Pancreas (tissue), 10 donors: ENCODE measurements at regions not wholly inside any gene's neighbourhood (a gene's known extent, or its start where the extent isn't known, plus 50 kb on each side); places are given as distances from the start of the nearest gene placed in this dataset.

ENCODE experiments used
- ATAC-seq, 4 donors: fragments of 200-7000 bp; cut with Tn5 transposase; one replicate each; pipeline versions ENCODE4 v1.8.0 to v1.9.1; 2020; ENCODE audit warnings: mild to moderate bottlenecking in 4 of 4, moderate library complexity in 4 of 4
- DNase-seq, 6 donors: peaks; one replicate each; pipeline ENCODE4 v3.0.0-alpha.2; 2020
- FAIRE-seq: peaks from 2 replicates; lab custom pipeline; 2012; peaks lifted over from hg19 to GRCh38; lab: Jason Lieb, UNC
- H3K27ac ChIP-seq, 4 donors: fragments of 200-600 bp; sonication (generic); 1 replicate in 3 of 4; 2 replicates in 1 of 4; pipeline versions ENCODE4 v1.5.0 to v1.8.0; 2020
- H3K27me3 ChIP-seq, 4 donors: fragments of 200-600 bp; one replicate each; pipeline ENCODE4 v1.8.0; 2021
- H3K36me3 ChIP-seq, 3 donors: fragments of 200-600 bp; sonication (generic) in 1 of 3; one replicate each; pipeline versions ENCODE4 v1.5.0 to v1.8.0; 2020 to 2021
- H3K4me1 ChIP-seq, 3 donors: fragments of 200-600 bp; one replicate each; pipeline ENCODE4 v1.8.0; 2021
- H3K4me3 ChIP-seq, 4 donors: fragments of 200-600 bp; sonication (generic) in 2 of 4; one replicate each; pipeline versions ENCODE4 v1.5.0 to v1.8.0; 2020 to 2021
- H3K9me3 ChIP-seq, 4 donors: fragments of 200-600 bp; one replicate each; pipeline ENCODE4 v1.8.0; 2021
- CTCF ChIP-seq, 4 donors: fragments of 200-600 bp; sonication (generic) in 3 of 4; IDR thresholded peaks; one replicate each; pipeline versions ENCODE4 v1.5.0 to v1.8.0; 2021; ENCODE audit warnings: antibody characterized with exemption in 4 of 4
- WGBS, 2 donors: extraction: QIAGEN DNeasy Blood & Tissue Kit; methylation state at CpG; one replicate each; pipeline ENCODE4 v1.1.7; 2013; 5-methylcytosine and 5-hydroxymethylcytosine counted together
- intact Hi-C, 3 donors: fragments of 100-400 bp; cut with DNase I; formaldehyde crosslinking; loops; one replicate each; pipeline versions ENCODE4 v1.11.1 to v1.14.2; 2022
- donor health status: healthy with polysubstance abuse.
- donor health status: DM: no; HTN: no; CAD: no; lungs with moderate emphysema.
- donor health status: DM: no; HTN: no; CAD: no.
- donor health status: control.
- donor health status: control.
- donor health status: Bipolar disorder and iron deficiency.
- donor health status: DM: yes; HTN: yes; CAD: no.
- donor health status: DM: no; HTN: no; CAD: no.
- donor health status: DM: no; HTN: no; CAD: no.
- donor health status: DM: yes; HTN: yes; CAD: no.

- ATAC-seq, result no peak
- intact Hi-C loops, result no loop called here
- H3K36me3 ChIP-seq, result no peaks in the 10 kb centered on the region
- H3K27ac ChIP-seq, result no peak overlapping the region
- FAIRE-seq, result no peak
- H3K4me1 ChIP-seq, result no peaks in the 10 kb centered on the region
- H3K9me3 ChIP-seq, result no peaks in the 10 kb centered on the region
- 84 to 94% methylated on average over 4 of the region's 4 CpGs for WGBS, 2 donors
- DNase-seq, result no peak
- H3K4me3 ChIP-seq, result no peak overlapping the region
- no peak for TF ChIP-seq CTCF (IDR thresholded peaks at IDR 0.05)
- no peaks in the 10 kb centered on the region for H3K27me3 ChIP-seq
These were observed 181.6 kb downstream of the MYCN start for GRCh38 chr2:16121986-16122390.

GRCh38 chr2:16121231-16121985 is 181.1 kb downstream of the MYCN start:
- no peak for ATAC-seq
- no peaks in the 10 kb centered on the region for H3K36me3 ChIP-seq
- intact Hi-C loops, result no loop called here

GRCh38 chr2:16120591-16121180 is 180.3 kb downstream of the MYCN start:
- Histone ChIP-seq H3K27me3 (no peaks in the 10 kb centered on the region), H3K4me1 (no peaks in the 10 kb centered on the region), H3K9me3 (no peaks in the 10 kb centered on the region), H3K36me3 (no peaks in the 10 kb centered on the region), H3K4me3 (no peak overlapping the region), H3K27ac (no peak overlapping the region)
- intact Hi-C loops, result no loop called here
- no peak for TF ChIP-seq CTCF (IDR thresholded peaks at IDR 0.05)
- ATAC-seq (no peak), FAIRE-seq (no peak), DNase-seq (no peak)

More at GRCh38 chr2:16121231-16121985, 181.1 kb downstream of the MYCN start:
- H3K9me3 ChIP-seq, result no peaks in the 10 kb centered on the region
- 85% methylated on average over 7 of the region's 7 CpGs for WGBS, 2 donors
- H3K27ac ChIP-seq, result no peak overlapping the region
- FAIRE-seq, result no peak
- no peaks in the 10 kb centered on the region for H3K4me1 ChIP-seq
- no peaks in the 10 kb centered on the region for H3K27me3 ChIP-seq
- no peak for DNase-seq
- H3K4me3 ChIP-seq, result no peak overlapping the region
- no peak for TF ChIP-seq CTCF (IDR thresholded peaks at IDR 0.05)

GRCh38 chr2:16119741-16120140 is 179.4 kb downstream of the MYCN start:
- DNase-seq, result no peak
- Histone ChIP-seq H3K4me3 (no peak overlapping the region), H3K36me3 (no peaks in the 10 kb centered on the region), H3K27ac (no peak overlapping the region), H3K4me1 (no peaks in the 10 kb centered on the region), H3K9me3 (no peaks in the 10 kb centered on the region), H3K27me3 (no peaks in the 10 kb centered on the region)
- intact Hi-C loops, result no loop called here
- FAIRE-seq, result no peak
- ATAC-seq, result no peak
- TF ChIP-seq CTCF (IDR thresholded peaks at IDR 0.05), result no peak
- WGBS, 2 donors, result 85 to 86% methylated on average over 3 of the region's 3 CpGs
